HG03097 (cell line): ENCODE measurements at regions not wholly inside any gene's neighbourhood (a gene's known extent, or its start where the extent isn't known, plus 50 kb on each side); places are given as distances from the start of the nearest gene placed in this dataset.
"Not testable (repeated sequence)": the region's sequence is repeated elsewhere in the genome, so short reads cannot be mapped to it uniquely, and the experiment has no call there.

Experiments used
- ATAC-seq: cut with Tn5 transposase; IDR thresholded peaks from one replicate; pipeline ENCODE4 v1.9.1; 2021; ENCODE audit not compliant: unreplicated experiment, low FRiP score

DNA sequence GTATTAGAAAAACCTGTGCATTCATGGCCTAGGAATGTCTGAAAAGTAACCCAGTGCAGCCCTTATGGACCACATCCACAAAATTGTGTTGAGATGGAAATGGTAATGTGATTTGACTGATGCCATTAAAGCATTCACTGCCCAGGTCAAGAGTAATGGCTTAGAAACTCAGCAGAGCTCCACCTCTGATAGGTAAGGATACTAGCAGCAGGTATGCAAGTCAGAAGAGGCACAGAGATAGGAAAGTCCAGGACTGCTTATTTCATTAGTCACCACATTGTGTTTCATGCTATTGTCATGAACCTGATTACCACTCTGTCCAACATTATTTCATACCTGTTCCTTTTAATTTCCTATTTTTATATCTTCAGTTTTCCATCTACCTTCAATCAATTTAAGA lies 2042.2 kb downstream of the ARAP2 start:
- ATAC-seq, result no peak

DNA sequence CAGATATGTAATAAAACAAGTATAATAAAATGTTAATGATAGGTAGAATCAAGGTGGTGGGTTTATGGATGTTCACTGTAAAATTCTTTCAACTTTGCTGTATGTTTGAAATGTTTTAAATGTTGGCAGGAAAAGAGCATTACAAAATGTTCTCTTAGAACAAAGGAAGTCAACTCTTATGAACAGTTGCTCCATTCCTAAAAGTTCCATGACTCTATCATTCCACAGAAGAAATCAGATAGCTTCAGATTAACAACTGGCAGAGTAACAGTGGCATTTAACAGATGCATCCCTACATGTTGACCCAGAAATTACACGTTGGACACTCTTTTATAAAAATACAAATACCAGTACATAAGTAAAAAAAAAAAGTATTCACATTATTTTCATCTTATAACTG lies 2023.7 kb downstream of the ARAP2 start:
- no peak for ATAC-seq

DNA sequence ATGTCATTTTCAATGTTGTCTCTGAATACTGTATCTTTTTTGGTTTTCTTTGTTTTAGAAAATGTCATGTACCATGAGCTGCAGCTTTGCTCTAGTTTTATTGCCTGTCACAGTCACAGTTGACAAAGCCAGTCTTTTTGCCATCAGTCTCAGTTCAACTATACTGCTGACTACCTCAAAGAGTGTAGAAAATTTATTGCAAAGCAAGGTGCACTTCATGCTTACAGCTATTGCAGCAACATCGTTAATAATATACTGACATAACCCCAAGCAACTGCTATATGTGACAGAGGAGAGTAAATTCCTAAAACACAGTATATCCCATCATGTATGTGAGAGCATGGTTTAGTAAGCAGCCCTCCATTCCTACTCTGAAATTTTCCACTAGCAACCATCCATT lies 2022.3 kb downstream of the ARAP2 start:
- no peak for ATAC-seq

DNA sequence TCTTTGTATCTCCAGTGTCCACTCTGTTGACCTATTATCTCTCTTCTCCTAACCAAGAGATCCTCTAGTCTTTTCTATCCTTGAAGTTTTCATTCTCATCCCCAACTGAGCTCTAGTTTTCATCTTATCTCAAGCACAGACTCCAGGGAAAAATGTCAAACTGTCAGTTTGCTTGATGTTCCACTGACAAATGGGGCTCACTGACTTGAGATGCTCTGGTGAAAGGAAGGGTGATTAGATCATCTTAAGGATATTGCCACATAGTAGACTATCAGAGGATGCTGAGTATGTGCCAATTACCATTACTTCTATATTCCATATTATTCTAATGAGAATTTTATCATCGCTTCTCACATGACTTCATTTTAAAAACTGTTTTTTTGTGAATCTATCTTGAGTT lies 2008.2 kb downstream of the ARAP2 start:
- ATAC-seq, result no peak

DNA sequence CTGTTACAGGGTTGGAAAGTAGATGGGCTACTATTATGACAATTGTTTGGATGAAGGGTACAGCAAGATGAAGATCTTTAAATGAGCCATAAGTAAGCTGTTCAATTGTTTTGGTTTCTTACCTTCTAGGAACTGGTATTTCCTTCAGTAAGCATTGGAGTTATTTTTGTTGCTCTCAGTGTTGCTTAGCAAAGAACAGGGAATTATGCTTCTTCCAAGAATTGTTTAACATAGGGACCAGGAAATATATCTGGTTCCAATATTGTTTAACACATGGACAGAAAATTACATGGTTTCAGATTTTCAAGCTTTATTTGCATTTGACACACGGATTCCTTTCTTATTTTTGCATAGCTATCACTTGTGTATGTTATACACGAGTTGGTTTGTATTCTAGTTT lies 1999.0 kb downstream of the ARAP2 start:
- ATAC-seq, result no peak

DNA sequence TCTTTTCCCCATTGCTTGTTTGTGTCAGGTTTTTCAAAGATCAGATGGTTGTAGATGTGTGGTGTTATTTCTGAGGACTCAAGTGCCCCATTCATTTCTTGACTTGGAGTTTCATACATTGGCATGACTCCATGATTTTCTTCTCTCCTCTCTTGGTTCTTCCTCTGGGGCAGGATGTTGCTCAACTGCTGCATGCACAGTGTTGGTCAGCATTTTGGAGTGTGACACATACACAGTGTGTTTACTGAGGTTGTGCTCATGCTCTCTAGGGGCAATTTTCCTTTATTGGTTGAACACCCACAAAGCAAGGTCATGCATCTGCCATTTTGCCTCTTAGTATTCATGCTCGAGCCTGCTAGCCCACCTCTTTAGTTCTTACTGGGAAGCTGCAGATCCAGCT lies 1993.8 kb downstream of the ARAP2 start:
- no peak for ATAC-seq

DNA sequence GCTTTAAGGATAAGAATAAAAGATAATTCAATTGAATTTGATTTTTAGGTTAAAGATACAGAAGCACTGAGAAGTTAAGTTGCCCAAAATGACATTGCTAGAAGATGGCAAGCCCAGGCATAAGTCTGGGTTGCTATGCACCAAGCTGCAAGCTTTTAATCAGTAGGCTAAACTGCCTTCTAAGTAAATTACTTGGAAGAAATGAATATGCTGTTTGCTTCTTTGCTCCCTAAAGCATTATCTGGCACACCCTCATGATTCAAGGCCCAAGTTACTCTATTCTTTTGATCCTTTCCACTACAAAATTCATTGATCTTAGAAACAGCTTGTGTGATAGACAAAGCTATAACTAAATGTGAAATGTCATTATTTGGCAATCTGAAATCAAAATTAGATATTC lies 1991.1 kb downstream of the ARAP2 start:
- no peak for ATAC-seq

DNA sequence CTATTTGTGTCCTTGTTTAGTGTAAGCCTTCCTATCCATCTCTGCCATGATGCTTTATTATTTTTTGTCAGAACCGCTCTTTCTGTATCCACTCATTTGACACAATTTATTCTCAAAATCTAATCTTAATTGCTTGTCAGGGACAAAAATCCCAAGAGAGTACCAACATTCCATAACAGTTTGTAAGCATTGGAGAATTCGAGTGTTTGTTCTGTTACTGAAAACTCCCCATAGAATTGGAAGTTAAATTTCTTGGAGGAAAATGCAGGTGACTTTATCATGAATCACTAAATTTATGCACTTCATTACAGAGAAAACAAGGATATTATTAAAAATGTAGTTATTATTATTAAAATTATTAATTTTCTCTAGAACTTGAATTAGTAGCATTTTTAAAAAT lies 1986.1 kb downstream of the ARAP2 start:
- no peak for ATAC-seq

DNA sequence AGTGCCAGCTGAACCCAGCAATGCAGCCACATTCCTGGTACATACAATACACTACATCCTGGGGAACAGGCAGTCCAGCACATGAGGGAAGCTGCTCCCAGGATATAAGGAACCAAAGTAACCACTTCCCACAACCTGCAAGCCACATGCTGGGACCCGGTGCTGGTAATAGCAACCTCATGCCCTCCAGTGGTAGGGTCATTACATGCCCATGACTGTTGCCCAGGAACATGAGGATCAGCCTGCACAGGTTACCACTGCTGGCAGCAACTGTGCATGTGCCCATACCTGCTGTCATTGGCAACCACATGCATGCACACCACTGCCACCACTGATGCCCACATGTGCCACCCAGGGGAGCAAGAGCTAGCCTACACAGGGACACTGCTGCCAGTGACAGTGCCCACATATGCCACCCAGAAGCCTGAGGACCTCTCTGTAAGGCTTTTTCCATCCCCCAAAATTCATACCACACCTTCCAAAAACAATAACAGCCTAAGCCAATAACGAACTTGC lies 1982.5 kb downstream of the ARAP2 start:
- ATAC-seq, result no peak

DNA sequence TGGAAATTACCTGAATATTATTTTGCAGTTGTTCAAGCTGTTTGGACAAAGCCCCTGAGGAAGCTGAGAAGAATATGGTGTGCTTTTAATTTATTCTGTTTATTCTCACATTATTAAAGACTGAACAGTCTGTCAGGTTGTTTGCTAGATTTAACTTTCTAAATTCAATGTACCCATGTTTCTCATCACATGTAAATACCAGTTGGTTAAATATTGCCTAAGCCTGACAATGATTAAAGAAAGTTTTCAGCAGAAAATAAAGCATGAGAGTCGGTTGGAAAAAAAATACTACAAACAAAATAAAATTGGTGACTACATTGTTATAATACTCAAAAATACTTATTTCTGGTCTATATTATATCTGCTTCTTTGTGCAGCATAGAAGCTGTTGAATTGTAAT lies 1974.7 kb downstream of the ARAP2 start:
- no peak for ATAC-seq

DNA sequence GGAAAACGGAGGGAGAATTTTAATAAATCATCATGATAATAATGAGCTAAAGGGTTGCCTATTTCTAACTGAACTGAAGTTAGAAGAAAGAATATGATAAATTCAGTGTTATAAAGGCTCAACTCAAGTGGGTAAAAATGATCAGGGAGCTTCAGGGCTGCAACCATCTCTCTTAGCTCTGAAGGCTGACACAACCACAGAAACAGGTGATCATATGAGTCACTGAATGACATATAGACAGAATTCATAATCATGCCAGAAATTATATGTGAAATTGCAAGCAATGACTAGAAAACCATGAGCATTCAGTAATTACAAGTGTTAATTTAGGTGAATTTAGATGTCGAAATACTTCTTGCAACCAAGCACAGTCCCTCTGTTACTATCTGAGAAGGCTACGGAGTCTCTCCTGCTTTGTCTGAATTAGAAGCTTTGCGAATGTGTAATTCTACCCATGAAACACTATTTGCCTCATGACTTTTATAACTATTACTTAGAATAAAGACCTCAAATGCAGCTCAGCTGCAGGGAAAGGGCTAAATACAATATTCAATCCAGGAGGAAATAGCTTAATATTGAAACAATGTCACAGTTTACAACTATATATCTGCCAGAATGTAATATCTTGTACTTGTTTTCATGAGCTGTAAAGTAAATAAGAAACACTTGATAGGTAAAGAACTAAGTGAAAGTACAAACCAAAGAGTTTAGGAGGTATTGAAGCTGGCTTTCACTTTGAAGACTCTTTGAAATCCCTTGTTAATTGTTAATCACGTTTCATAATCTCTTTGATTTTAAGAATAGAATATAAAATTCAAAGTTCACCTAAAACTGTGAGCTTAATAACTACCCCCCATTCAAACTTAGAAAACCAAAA lies 1972.6 kb downstream of the ARAP2 start:
- no peak for ATAC-seq

DNA sequence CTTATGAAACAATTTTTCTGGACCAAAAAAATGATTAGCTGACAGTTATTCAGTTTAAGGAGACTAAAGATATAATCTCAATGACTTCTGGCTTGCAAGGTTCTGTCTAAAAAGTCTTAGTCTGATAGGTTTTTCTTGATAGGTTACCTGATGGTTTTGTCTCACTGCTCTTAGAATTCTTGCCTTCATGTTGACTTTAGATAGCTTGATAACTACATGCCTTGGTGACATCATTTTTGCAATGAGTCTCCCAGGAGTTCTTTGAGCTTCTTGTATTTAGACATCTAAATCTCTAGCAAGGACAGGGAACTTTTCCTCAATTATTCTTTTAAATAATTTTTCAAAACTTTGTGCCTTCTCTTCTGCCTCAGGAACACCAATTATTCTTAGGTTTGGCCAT lies 1965.3 kb downstream of the ARAP2 start:
- no peak for ATAC-seq

DNA sequence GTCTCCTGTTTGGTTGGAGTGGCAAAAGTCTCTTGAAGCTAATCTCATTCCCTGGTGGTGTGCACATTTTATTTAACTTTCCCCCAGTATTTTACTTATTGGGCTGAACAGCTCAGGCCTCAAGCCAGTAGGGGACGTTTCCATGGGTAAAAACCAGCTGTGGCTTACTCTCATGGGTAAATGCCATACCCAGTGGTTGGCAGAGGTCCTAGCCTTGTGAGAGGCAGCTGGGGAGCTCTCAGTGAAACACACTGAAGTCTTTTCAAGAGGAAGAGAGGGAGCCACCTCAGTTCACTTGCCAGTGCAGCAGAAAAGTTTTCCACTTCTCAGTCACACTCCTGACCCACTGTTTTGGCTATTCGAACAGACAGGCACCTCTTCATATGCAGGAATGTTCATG lies 1964.2 kb downstream of the ARAP2 start:
- no peak for ATAC-seq

DNA sequence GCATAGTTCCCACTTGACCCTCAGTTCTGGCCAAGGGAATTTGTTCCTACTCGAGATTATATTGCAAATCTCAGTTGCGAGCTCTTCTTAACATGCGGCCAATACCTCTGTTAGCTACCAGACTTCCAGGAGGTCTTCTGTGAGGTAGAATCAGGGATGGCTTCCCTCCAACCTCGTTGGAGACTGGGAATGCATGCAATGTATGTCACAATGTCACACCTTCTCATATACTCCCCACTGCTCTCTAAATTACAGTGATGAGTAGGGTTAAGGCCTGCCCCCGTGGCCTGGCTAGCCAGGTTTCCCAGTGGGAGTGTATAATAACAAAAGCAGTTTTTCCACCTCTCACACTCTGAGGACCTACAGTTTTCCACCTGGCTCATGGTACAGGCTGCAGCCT lies 1962.5 kb downstream of the ARAP2 start:
- ATAC-seq, result no peak

DNA sequence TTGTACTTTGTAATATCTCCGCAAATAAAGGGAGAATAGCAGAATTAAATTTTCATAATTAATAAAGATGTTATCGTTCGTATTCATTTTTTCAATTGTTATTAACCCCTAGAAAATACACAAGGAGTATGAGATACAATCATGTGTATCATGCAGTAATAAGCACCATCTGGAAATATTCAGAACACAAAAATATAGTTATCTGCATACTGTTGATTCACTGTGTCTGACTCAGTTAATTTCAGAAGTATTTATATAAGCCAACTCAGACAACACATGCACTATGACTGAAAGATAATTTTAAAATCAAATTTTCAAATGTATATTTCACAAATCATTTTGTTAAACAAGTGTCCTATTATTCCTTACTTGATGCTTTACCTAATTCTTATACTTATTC lies 1954.8 kb downstream of the ARAP2 start:
- no peak for ATAC-seq

DNA sequence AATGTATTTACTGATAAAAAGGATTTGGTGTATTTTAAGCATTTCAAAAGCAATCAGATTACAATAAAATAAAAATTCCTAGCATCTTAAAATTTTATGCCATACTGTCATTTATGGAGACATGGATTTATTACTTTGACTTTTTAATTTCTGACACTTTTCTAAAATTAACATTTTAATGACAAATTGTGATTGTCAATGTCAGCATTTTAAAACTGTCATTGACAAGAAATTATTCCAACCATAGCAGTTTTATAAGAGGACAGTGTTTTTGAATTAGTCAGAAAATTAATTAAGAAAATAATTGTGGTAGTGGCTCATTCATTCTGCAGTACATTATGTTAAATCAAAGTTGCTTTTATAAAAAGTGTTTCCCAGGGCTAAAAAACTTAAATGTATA lies 1954.4 kb downstream of the ARAP2 start:
- no peak for ATAC-seq

DNA sequence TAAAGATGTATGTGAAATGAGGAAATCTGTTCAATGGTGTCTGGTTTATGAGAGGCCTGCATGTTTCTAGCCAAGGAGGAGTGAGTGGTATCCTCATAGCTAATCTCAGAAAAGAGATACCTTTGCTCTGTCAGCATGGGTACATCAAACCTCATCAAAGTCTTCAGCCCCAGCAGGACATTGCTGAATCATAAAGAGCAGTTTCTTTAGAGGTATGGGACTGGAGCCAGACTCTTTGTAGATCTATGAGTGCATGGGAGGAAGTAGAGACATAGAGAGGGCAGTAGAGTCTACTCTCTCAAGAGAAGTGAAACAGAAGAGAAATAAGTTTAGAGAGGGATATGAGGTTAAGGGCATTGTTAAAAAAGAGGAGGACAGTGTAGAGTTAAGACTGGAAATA lies 1950.9 kb downstream of the ARAP2 start:
- no peak for ATAC-seq

DNA sequence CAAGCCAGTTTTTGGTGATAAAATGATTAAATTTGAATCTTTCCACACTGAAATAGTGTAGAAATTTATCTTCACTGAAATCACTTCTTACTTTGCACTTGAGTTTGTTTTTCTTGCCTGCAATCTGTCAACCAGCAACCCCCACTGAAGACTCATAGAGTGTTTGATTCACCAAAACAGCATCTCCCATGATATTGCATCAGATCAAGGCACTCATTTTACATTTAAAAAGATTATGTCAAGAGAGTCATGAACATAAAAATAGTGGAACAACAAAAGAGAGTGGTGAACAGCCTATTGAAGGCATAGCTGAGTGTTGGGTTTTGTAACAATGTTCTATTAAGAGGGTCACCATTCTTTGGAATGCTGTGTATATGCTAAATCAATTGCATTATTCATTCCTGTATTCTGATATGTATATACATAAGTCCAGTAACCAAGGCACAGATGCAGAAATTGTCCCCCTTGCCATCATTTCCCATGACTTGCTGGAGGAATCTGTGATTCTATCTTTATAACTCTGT lies 1934.9 kb downstream of the ARAP2 start:
- no peak for ATAC-seq

DNA sequence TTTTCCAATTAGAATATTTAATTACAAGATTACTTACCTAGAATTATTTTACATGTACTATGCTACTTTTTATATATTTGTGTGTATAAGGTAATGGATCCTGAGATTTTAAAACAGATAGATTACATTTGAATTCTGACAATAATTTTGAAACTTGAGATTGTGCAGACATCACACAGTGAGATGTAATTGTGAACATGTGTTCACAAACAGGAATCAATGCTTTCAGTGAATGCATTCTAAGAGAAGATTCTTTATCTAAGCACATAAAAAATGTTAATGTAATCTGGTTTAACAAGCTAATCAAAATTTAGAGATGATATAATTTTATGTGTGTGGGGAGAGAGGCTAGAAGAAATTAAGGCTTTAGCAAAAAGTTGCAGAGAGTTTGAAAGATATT lies 1925.5 kb downstream of the ARAP2 start:
- no peak for ATAC-seq

DNA sequence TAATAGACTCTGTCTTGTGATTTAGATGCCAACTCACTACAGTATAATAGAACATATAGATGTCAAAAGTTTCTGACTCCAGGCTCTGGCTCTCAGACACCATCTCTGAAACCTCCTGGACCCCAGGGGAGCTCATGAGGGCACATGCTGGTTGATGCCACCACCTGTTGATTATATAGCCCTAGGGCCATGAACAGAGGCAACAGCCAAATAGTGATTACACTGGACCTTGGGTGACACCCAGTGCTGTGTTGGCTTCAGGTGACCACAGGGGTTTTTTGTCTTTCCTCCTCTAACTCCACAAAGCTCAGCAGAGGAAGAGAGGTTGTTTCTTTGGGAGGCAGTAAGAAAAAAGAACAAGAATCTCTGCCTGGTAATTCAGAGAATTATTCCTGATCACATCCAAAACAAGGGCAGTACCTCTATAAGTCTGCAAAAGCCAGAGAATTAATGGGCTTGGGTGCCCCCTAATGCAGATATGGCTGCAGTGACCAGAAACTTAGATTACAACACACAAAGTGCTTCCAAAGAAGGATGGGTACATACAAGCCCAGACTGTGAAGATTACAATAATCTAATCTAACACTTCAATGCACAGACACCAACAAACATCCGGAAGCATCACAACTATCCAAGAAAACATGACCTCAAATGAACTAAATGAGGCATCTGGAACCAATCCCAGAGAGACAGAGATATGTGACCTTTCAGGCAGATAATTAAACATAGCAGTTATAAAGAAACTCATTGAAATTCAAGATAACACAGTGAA lies 1920.6 kb downstream of the ARAP2 start:
- ATAC-seq, result no peak

DNA sequence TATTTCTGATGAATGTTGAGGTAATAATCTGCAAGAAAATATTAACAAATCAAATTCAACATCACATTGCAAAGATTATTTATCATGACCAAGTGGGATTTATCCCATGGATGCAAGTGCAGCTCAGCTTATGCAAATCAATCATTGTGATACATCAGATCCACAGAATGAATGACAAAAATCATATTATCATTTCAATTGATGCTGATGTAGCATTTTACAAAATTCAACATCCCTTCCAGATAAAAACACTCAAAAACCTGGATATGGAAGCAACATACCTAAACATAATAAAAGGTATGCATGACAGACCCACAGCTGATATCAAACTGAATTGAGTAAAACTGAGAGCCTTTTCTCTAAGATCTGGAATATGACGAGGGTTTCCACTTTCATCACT lies 1915.4 kb downstream of the ARAP2 start:
- no peak for ATAC-seq

DNA sequence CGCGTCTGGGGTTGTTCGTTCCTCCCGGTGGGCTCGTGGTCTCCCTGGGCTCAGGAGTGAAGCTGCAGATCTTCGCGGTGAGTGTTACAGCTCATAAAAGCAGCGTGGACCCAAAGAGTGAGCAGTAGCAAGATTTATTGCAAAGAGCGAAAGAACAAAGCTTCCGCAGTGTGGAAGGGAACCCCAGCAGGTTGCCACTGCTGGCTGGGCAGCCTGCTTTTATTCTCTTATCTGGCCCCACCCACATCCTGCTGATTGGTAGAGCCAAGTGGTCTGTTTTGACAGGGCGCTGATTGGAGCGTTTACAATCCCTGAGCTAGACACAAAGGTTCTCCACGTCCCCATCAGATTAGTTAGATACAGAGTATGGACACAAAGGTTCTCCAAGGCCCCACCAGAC lies 1909.2 kb downstream of the ARAP2 start:
- not testable (repeated sequence) for ATAC-seq
